ENCODE measurements at regions not wholly inside any gene's neighbourhood (a gene's known extent, or its start where the extent isn't known, plus 50 kb on each side); places are given as distances from the start of the nearest gene placed in this dataset.

DNA sequence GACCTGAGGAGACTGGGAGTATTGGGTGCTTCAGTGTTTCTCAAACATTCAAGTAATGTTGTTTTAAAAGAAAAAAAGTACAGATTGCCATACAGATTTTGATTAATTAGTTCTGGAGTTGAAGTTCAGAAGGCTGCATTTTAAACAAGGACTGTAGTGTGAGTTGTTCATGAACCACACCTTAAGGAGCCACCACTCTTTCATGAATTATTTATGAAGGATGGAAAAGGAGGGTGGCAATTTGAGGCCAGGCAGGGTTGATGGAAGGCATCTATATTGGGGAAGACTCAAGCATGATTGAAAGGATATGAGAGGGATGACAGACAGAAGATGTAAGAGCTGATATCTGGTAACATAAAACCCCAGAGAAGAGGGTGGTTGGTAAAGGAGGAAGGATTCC lies 146.6 kb upstream of the CAND1 start:
- H3K9me3 ChIP-seq (ENCODE audit: low read length), result no peaks in the 10 kb centered on the region
- no peak overlapping the region for H3K9ac ChIP-seq (ENCODE audit: insufficient read depth, low read depth, low read length)
- BruUV-seq (replicated peaks), result no TSS peak
- no peaks in the 10 kb centered on the region for H3K79me2 ChIP-seq (ENCODE audit: insufficient read depth, low read length)
- DNase-seq (ENCODE audit: low spot score), result no peak
- H2AFZ ChIP-seq (ENCODE audit: low read length), result no peak overlapping the region
- H3K27me3 ChIP-seq (ENCODE audit: control insufficient read depth in 1 of 2, insufficient read depth in 2 of 2, low read length in 2 of 2), result no peaks in the 10 kb centered on the region
- H3K4me3 ChIP-seq (replicated peaks in 1 of 3; ENCODE audit: insufficient read depth in 1 of 3, low read depth in 2 of 3, low read length in 3 of 3), result no peak overlapping the region
- POLR2A ChIA-PET, result no interaction called here
- no peaks in the 10 kb centered on the region for H4K20me1 ChIP-seq (ENCODE audit: insufficient read depth, low read length)
- no peak for ATAC-seq
- in situ Hi-C loops (cut with HindIII; ENCODE audit: extremely low pct_ligation_motif_present, low pct_unique_long_range_greater_than_20kb) (no loop called here), intact Hi-C loops (cut with micrococcal nuclease; ENCODE audit: unreplicated experiment) (no loop called here)
- TF ChIP-seq, protein P1, sequence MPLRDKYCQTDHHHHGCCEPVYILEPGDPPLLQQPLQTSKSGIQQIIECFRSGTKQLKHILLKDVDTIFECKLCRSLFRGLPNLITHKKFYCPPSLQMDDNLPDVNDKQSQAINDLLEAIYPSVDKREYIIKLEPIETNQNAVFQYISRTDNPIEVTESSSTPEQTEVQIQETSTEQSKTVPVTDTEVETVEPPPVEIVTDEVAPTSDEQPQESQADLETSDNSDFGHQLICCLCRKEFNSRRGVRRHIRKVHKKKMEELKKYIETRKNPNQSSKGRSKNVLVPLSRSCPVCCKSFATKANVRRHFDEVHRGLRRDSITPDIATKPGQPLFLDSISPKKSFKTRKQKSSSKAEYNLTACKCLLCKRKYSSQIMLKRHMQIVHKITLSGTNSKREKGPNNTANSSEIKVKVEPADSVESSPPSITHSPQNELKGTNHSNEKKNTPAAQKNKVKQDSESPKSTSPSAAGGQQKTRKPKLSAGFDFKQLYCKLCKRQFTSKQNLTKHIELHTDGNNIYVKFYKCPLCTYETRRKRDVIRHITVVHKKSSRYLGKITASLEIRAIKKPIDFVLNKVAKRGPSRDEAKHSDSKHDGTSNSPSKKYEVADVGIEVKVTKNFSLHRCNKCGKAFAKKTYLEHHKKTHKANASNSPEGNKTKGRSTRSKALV (CRISPR knock-in tag; IDR thresholded peaks at IDR 0.05), result no peak
- TF ChIP-seq MTF2 (CRISPR knock-in tag; IDR thresholded peaks at IDR 0.05; ENCODE audit: borderline replicate concordance) (no peak), ZNF614 (CRISPR knock-in tag; IDR thresholded peaks at IDR 0.05; ENCODE audit: borderline replicate concordance) (no peak), CBX5 (CRISPR knock-in tag; IDR thresholded peaks at IDR 0.05; ENCODE audit: borderline replicate concordance) (no peak), ZNF781 (CRISPR knock-in tag; IDR thresholded peaks at IDR 0.05; ENCODE audit: borderline replicate concordance, not compliant biosample characterization) (no peak), HOXD1 (CRISPR knock-in tag; IDR thresholded peaks at IDR 0.05) (no peak), BCL6 (CRISPR knock-in tag; IDR thresholded peaks at IDR 0.05) (no peak), ZFY (CRISPR knock-in tag; IDR thresholded peaks at IDR 0.05) (no peak), MAFK (conservative IDR thresholded peaks at IDR 0.05 in 1 of 2, IDR thresholded peaks at IDR 0.05 in 1 of 2; ENCODE audit: low read length in 2 of 2) (no peak), KLF12 (CRISPR knock-in tag; IDR thresholded peaks at IDR 0.05; ENCODE audit: borderline replicate concordance) (no peak), ZBTB42 (CRISPR knock-in tag; IDR thresholded peaks at IDR 0.05) (no peak), ZNF460 (CRISPR knock-in tag; IDR thresholded peaks at IDR 0.05; ENCODE audit: borderline replicate concordance) (no peak)
- TF ChIP-seq, protein P2, sequence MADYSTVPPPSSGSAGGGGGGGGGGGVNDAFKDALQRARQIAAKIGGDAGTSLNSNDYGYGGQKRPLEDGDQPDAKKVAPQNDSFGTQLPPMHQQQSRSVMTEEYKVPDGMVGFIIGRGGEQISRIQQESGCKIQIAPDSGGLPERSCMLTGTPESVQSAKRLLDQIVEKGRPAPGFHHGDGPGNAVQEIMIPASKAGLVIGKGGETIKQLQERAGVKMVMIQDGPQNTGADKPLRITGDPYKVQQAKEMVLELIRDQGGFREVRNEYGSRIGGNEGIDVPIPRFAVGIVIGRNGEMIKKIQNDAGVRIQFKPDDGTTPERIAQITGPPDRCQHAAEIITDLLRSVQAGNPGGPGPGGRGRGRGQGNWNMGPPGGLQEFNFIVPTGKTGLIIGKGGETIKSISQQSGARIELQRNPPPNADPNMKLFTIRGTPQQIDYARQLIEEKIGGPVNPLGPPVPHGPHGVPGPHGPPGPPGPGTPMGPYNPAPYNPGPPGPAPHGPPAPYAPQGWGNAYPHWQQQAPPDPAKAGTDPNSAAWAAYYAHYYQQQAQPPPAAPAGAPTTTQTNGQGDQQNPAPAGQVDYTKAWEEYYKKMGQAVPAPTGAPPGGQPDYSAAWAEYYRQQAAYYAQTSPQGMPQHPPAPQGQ (CRISPR knock-in tag; IDR thresholded peaks at IDR 0.05; ENCODE audit: borderline replicate concordance), result no peak
- no peak overlapping the region for H3K4me2 ChIP-seq (ENCODE audit: low read depth, low read length)
- CTCF ChIA-PET (ENCODE audit: low intra/inter-chr PET ratio, low total read pairs), result no interaction called here
- no peaks in the 10 kb centered on the region for H3K36me3 ChIP-seq (replicated peaks in 1 of 2; ENCODE audit: control insufficient read depth in 1 of 2, insufficient read depth in 2 of 2, low read length in 2 of 2)
- no peaks in the 10 kb centered on the region for H3K4me1 ChIP-seq (ENCODE audit: insufficient read depth, low read length)
- H3K27ac ChIP-seq (ENCODE audit: extremely low read length, insufficient read depth, low read length), result no peak overlapping the region
- no peak for FAIRE-seq

Measured in HepG2 (cell line).